ENCODE measurements at regions not wholly inside any gene's neighbourhood (a gene's known extent, or its start where the extent isn't known, plus 50 kb on each side); places are given as distances from the start of the nearest gene placed in this dataset.

- TF ChIP-seq CTCF (IDR thresholded peaks at IDR 0.05; ENCODE audit: low read depth, low read length) (no peak), MYC (IDR thresholded peaks at IDR 0.05; ENCODE audit: low read depth, low read length) (no peak)
Measured at GRCh38 chr5:149441194-149441753, 62.2 kb upstream of the IL17B start.
